SU-DHL-6 (cell line): ENCODE measurements at regions not wholly inside any gene's neighbourhood (a gene's known extent, or its start where the extent isn't known, plus 50 kb on each side); places are given as distances from the start of the nearest gene placed in this dataset.

ENCODE experiments used
- H2AFZ ChIP-seq: fragments of 200-600 bp; sonication (generic); 2 replicates; pipeline ENCODE4 v1.6.1; 2014; ENCODE audit warnings: low read depth, mild to moderate bottlenecking, moderate library complexity, mixed read lengths, antibody characterized with exemption, low read length; ENCODE audit not compliant: severe bottlenecking
- H3F3A ChIP-seq: fragments of 200-600 bp; shearing (Covaris generic); 2 replicates; pipeline ENCODE4 v1.6.0; 2016; ENCODE audit warnings: antibody characterized with exemption, mild to moderate bottlenecking; ENCODE audit not compliant: insufficient read depth
- H3K27ac ChIP-seq: fragments of 200-600 bp; sonication (generic); 2 replicates; pipeline ENCODE4 v1.5.1; 2016; ENCODE audit warnings: low read depth, mild to moderate bottlenecking, low read length, moderate library complexity, mixed read lengths
- H3K27me3 ChIP-seq: fragments of 200-600 bp; sonication (generic), shearing (Covaris generic); 2 replicates; pipeline ENCODE4 v1.6.0; 2014; ENCODE audit warnings: mild to moderate bottlenecking, low read length
- H3K36me3 ChIP-seq: fragments of 200-600 bp; sonication (generic); 2 replicates; pipeline ENCODE4 v1.6.1; 2014; ENCODE audit warnings: mild to moderate bottlenecking, low read length, mixed read lengths
- H3K4me2 ChIP-seq: fragments of 300-600, 200-600 bp; shearing (Covaris generic), sonication (generic); 2 replicates; pipeline ENCODE4 v1.6.0; 2014; ENCODE audit warnings: low read length, low read depth, mild to moderate bottlenecking; ENCODE audit not compliant: poor library complexity, severe bottlenecking
- H3K4me3 ChIP-seq: fragments of 200-600 bp; sonication (generic); 2 replicates; pipeline ENCODE4 v1.5.1; 2014; ENCODE audit warnings: antibody characterized with exemption, low read length, mild to moderate bottlenecking, mixed read lengths; ENCODE audit not compliant: insufficient read depth, poor library complexity, severe bottlenecking
- H3K79me2 ChIP-seq: fragments of 200-600 bp; sonication (generic); 2 replicates; pipeline ENCODE4 v1.6.1; 2014; ENCODE audit warnings: mild to moderate bottlenecking, low read length, moderate library complexity; ENCODE audit not compliant: insufficient read depth
- H3K9ac ChIP-seq: fragments of 200-600 bp; sonication (generic); 2 replicates; pipeline ENCODE4 v1.7.0; 2014; ENCODE audit warnings: mild to moderate bottlenecking, low read length
- H3K9me2 ChIP-seq: fragments of 200-600 bp; sonication (generic); replicated peaks from 2 replicates; pipeline ENCODE4 v1.6.1; 2014; ENCODE audit warnings: low read length; ENCODE audit not compliant: insufficient read depth
- H3K9me3 ChIP-seq: fragments of 200-600 bp; sonication (generic); 2 replicates; pipeline ENCODE4 v1.6.1; 2014; ENCODE audit warnings: low read length, mixed read lengths; ENCODE audit not compliant: insufficient read depth
- H4K20me1 ChIP-seq: fragments of 200-600 bp; sonication (generic); 2 replicates; pipeline ENCODE4 v1.6.1; 2014; ENCODE audit warnings: low read depth, mild to moderate bottlenecking, antibody characterized with exemption, low read length, moderate library complexity, mixed read lengths
- CTCF ChIP-seq: fragments of 200-600 bp; sonication (generic); IDR thresholded peaks from one replicate; pipeline ENCODE4 v1.5.1; 2017; ENCODE audit warnings: antibody characterized with exemption, mild to moderate bottlenecking, low read length, moderate library complexity; ENCODE audit not compliant: insufficient read depth, poor library complexity, severe bottlenecking
- EZH2phosphoT487 ChIP-seq: fragments of 200-600 bp; sonication (generic), shearing (Covaris generic); conservative IDR thresholded peaks from 2 replicates; pipeline ENCODE4 v1.6.1; 2018; ENCODE audit warnings: mild to moderate bottlenecking, antibody characterized with exemption, low read length, moderate library complexity, mixed read lengths

DNA sequence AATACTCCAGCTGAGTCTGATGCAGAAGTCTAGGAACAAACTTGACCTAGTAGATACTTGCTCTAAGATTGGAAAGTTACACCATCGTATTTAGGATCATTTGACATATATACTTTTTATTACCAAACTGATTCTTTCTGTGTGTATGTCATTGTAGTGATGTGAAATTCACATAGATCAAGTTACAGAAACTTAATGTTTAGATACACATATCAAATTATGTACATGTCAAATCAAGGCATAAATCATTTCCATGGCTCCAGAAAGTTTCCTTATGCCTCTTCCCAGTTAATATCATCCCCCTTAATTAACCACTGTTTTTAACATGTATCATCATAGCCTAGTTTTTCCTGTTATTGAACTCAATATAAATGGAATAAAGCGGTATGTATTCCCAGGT is 292.0 kb upstream of the CDH11 start:
- TF ChIP-seq EZH2phosphoT487, result no peak
- TF ChIP-seq CTCF, result no peak
- H3K4me2 ChIP-seq, result no peak overlapping the region
- H3K79me2 ChIP-seq, result no peaks in the 10 kb centered on the region
- no peak overlapping the region for H3K4me3 ChIP-seq
- H3K9me3 ChIP-seq, result no peaks in the 10 kb centered on the region
- no peaks in the 10 kb centered on the region for H3F3A ChIP-seq
- H3K36me3 ChIP-seq, result no peaks in the 10 kb centered on the region
- no peak overlapping the region for H2AFZ ChIP-seq
- H3K9ac ChIP-seq, result no peak overlapping the region
- no peaks in the 10 kb centered on the region for H3K27me3 ChIP-seq
- 0 out of 2 replicates have a peak, but pooled peaks cover 4% of the 10 kb centered on the region for H3K9me2 ChIP-seq
- H3K27ac ChIP-seq, result no peak overlapping the region
- no peaks in the 10 kb centered on the region for H4K20me1 ChIP-seq

- 0 out of 2 replicates have a peak, but pooled peaks cover 4% of the 10 kb centered on the region for H3K9me2 ChIP-seq
- H3K79me2 ChIP-seq, result no peaks in the 10 kb centered on the region
- TF ChIP-seq CTCF, result no peak
- TF ChIP-seq EZH2phosphoT487, result no peak
- no peaks in the 10 kb centered on the region for H3K36me3 ChIP-seq
- no peak overlapping the region for H3K9ac ChIP-seq
- no peaks in the 10 kb centered on the region for H3F3A ChIP-seq
- no peaks in the 10 kb centered on the region for H3K9me3 ChIP-seq
- no peaks in the 10 kb centered on the region for H4K20me1 ChIP-seq
- no peak overlapping the region for H3K4me2 ChIP-seq
- H3K27me3 ChIP-seq, result no peaks in the 10 kb centered on the region
- H3K4me3 ChIP-seq, result no peak overlapping the region
- H3K27ac ChIP-seq, result no peak overlapping the region
- no peak overlapping the region for H2AFZ ChIP-seq
These were observed 288.9 kb upstream of the CDH11 start for GRCh38 chr16:65410801-65411200.

DNA sequence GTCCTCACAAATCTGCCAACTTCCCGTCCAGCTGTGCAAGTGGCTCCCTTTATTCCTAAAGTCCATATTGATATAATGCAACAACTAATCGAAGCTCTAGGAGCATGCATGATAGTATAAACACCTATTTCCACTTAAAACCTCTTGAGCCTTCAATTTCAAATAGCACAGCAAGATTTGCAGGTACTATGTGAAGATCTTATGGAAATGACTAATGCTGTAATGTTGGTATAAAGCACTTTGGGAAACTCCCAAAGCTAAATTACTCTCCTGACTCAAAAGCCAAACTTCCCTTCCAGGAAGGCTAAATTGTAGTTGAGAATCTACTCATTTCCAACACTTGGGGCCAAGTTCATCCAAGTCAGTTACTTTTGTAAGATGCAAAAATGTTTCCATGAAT is 287.6 kb upstream of the CDH11 start:
- H3K79me2 ChIP-seq, result no peaks in the 10 kb centered on the region
- TF ChIP-seq CTCF (no peak), EZH2phosphoT487 (no peak)
- no peaks in the 10 kb centered on the region for H3K27me3 ChIP-seq
- H3K36me3 ChIP-seq, result no peaks in the 10 kb centered on the region
- H3K27ac ChIP-seq, result no peak overlapping the region
- H3F3A ChIP-seq, result no peaks in the 10 kb centered on the region
- 0 out of 2 replicates have a peak, but pooled peaks cover 4% of the 10 kb centered on the region for H3K9me2 ChIP-seq
- no peaks in the 10 kb centered on the region for H3K9me3 ChIP-seq
- H2AFZ ChIP-seq, result no peak overlapping the region
- H3K9ac ChIP-seq, result no peak overlapping the region
- no peak overlapping the region for H3K4me3 ChIP-seq
- H3K4me2 ChIP-seq, result no peak overlapping the region
- no peaks in the 10 kb centered on the region for H4K20me1 ChIP-seq
